GM12891 (cell line): ENCODE measurements at regions not wholly inside any gene's neighbourhood (a gene's known extent, or its start where the extent isn't known, plus 50 kb on each side); places are given as distances from the start of the nearest gene placed in this dataset.

Experiments used
- POLR2A ChIP-seq: IDR thresholded peaks from 2 replicates; pipeline ENCODE4 v1.6.1; 2011; ENCODE audit warnings: low read depth, low read length, control low read depth
- POLR2AphosphoS5 ChIP-seq: IDR thresholded peaks from 2 replicates; pipeline ENCODE4 v1.6.1; 2011; ENCODE audit warnings: low read depth, low read length, control low read depth
- TAF1 ChIP-seq: IDR thresholded peaks from 2 replicates; pipeline ENCODE4 v1.6.1; 2011; ENCODE audit warnings: low read depth, low read length, control low read depth

GRCh38 chr9:94478755-94479730 is 75.8 kb upstream of the PCAT7 start:
- TF ChIP-seq POLR2A: no peak
- no peak for TF ChIP-seq TAF1
- no peak for TF ChIP-seq POLR2AphosphoS5
